WTC11 (cell line): ENCODE measurements at regions not wholly inside any gene's neighbourhood (a gene's known extent, or its start where the extent isn't known, plus 50 kb on each side); places are given as distances from the start of the nearest gene placed in this dataset.

Experiments used
- ATAC-seq: fragments of 200-7000 bp; cut with Tn5 transposase; 2 replicates; pipeline ENCODE4 v1.10.0; 2021; ENCODE audit warnings: mild to moderate bottlenecking, moderate library complexity
- CTCF ChIA-PET: fragments of 300-600 bp; sonication (Branson Sonifier 250); formaldehyde crosslinking; loops from one replicate; lab custom pipeline; 2021; ENCODE audit warnings: antibody characterized with exemption; lab: Charles Lee
- POLR2A ChIA-PET: fragments of 350-600 bp; sonication (Branson Sonifier 250); formaldehyde crosslinking; loops from one replicate; lab custom pipeline; 2021; ENCODE audit warnings: antibody characterized with exemption; lab: Charles Lee
- DNase-seq: peaks from one replicate; pipeline ENCODE4 v3.0.0; 2021; ENCODE audit warnings: low spot score
- H3K27ac Mint-ChIP-seq: 2 replicates; pipeline ENCODE4 v1.8.0; 2021; ENCODE audit warnings: mixed read lengths
- H3K27me3 Mint-ChIP-seq: 2 replicates; pipeline ENCODE4 v1.8.0; 2021; ENCODE audit warnings: low read depth, mild to moderate bottlenecking, moderate library complexity, mixed read lengths
- H3K36me3 Mint-ChIP-seq: 2 replicates; pipeline ENCODE4 v1.8.0; 2021; ENCODE audit warnings: mixed read lengths
- H3K4me1 Mint-ChIP-seq: 2 replicates; pipeline ENCODE4 v1.8.0; 2022; ENCODE audit warnings: mixed read lengths
- H3K4me3 Mint-ChIP-seq: 2 replicates; pipeline ENCODE4 v1.8.0; 2021; ENCODE audit warnings: mild to moderate bottlenecking, moderate library complexity, mixed read lengths
- H3K9me3 Mint-ChIP-seq: 2 replicates; pipeline ENCODE4 v1.8.0; 2021; ENCODE audit warnings: mixed read lengths
- CREB1 ChIP-seq: sonication (generic); formaldehyde crosslinking; IDR thresholded peaks from 2 replicates; pipeline ENCODE4 v1.8.0; 2023; ENCODE audit warnings: mild to moderate bottlenecking, missing genetic modification reagents
- ESRRA ChIP-seq: sonication (generic); formaldehyde crosslinking; IDR thresholded peaks from 2 replicates; pipeline ENCODE4 v1.8.1; 2022; ENCODE audit warnings: mild to moderate bottlenecking, missing genetic modification reagents, borderline replicate concordance
- FOXK1 ChIP-seq: sonication (generic); formaldehyde crosslinking; IDR thresholded peaks from 2 replicates; pipeline ENCODE4 v1.8.0; 2022; ENCODE audit warnings: mild to moderate bottlenecking, moderate library complexity, missing genetic modification reagents
- JAZF1 ChIP-seq: fragments of 250-450 bp; sonication (Bioruptor Pico); IDR thresholded peaks from 2 replicates; pipeline ENCODE4 v1.9.0; 2021; ENCODE audit warnings: moderate library complexity, mild to moderate bottlenecking, inconsistent platforms
- JUN ChIP-seq: sonication (generic); formaldehyde crosslinking; IDR thresholded peaks from 2 replicates; pipeline ENCODE4 v1.8.0; 2023; ENCODE audit warnings: mild to moderate bottlenecking, missing genetic modification reagents
- MXD4 ChIP-seq: fragments of 250-450 bp; sonication (Bioruptor Pico); IDR thresholded peaks from 2 replicates; pipeline ENCODE4 v1.8.0; 2021; ENCODE audit warnings: mild to moderate bottlenecking, moderate library complexity, borderline replicate concordance
- NR2C2 ChIP-seq: sonication (generic); formaldehyde crosslinking; IDR thresholded peaks from 2 replicates; pipeline ENCODE4 v1.8.0; 2022; ENCODE audit warnings: mild to moderate bottlenecking, missing genetic modification reagents
- NR3C1 ChIP-seq: sonication (generic); formaldehyde crosslinking; conservative IDR thresholded peaks from 2 replicates; pipeline ENCODE4 v1.8.1; 2023; ENCODE audit warnings: low read depth, mild to moderate bottlenecking, missing genetic modification reagents
- SMAD3 ChIP-seq: sonication (generic); formaldehyde crosslinking; IDR thresholded peaks from 2 replicates; pipeline ENCODE4 v1.8.0; 2022; ENCODE audit warnings: missing genetic modification reagents, mild to moderate bottlenecking, borderline replicate concordance
- SOX15 ChIP-seq: fragments of 250-450 bp; sonication (Bioruptor Pico); IDR thresholded peaks from 2 replicates; pipeline ENCODE4 v1.9.0; 2021; ENCODE audit warnings: mild to moderate bottlenecking
- TEAD4 ChIP-seq: sonication (generic); formaldehyde crosslinking; IDR thresholded peaks from 2 replicates; pipeline ENCODE4 v1.8.0; 2022; ENCODE audit warnings: mild to moderate bottlenecking, missing genetic modification reagents
- TP53 ChIP-seq: sonication (generic); formaldehyde crosslinking; IDR thresholded peaks from 2 replicates; pipeline ENCODE4 v1.8.1; 2023; ENCODE audit warnings: mild to moderate bottlenecking, missing genetic modification reagents
- ZNF138 ChIP-seq: sonication (generic); formaldehyde crosslinking; conservative IDR thresholded peaks from 2 replicates; pipeline ENCODE4 v1.8.1; 2022; ENCODE audit warnings: mild to moderate bottlenecking, moderate library complexity, missing genetic modification reagents
- ZNF317 ChIP-seq: sonication (generic); formaldehyde crosslinking; IDR thresholded peaks from 2 replicates; pipeline ENCODE4 v1.8.1; 2023; ENCODE audit warnings: low read depth, mild to moderate bottlenecking, moderate library complexity, missing genetic modification reagents, borderline replicate concordance
- ZNF396 ChIP-seq: fragments of 250-450 bp; sonication (Bioruptor Pico); IDR thresholded peaks from 2 replicates; pipeline ENCODE4 v1.8.0; 2021; ENCODE audit warnings: mild to moderate bottlenecking, moderate library complexity, borderline replicate concordance
- TF ChIP-seq, protein P1 (sequence below): sonication (generic); formaldehyde crosslinking; IDR thresholded peaks from 2 replicates; pipeline ENCODE4 v1.8.0; 2022; ENCODE audit warnings: mild to moderate bottlenecking, missing genetic modification reagents
- TF ChIP-seq, protein P2 (sequence below): sonication (generic); formaldehyde crosslinking; IDR thresholded peaks from 2 replicates; pipeline ENCODE4 v1.8.0; 2022; ENCODE audit warnings: mild to moderate bottlenecking, missing genetic modification reagents
- TF ChIP-seq, protein P3 (sequence below): fragments of 250-450 bp; sonication (Bioruptor Pico); IDR thresholded peaks from 2 replicates; pipeline ENCODE4 v1.9.0; 2021; ENCODE audit warnings: moderate library complexity, mild to moderate bottlenecking, inconsistent platforms, borderline replicate concordance
- TF ChIP-seq, protein P4 (sequence below): fragments of 250-450 bp; sonication (Bioruptor Pico); IDR thresholded peaks from 2 replicates; pipeline ENCODE4 v1.9.0; 2021; ENCODE audit warnings: mild to moderate bottlenecking, borderline replicate concordance
- TF ChIP-seq, protein P5 (sequence below): sonication (generic); formaldehyde crosslinking; conservative IDR thresholded peaks from 2 replicates; pipeline ENCODE4 v1.8.1; 2023; ENCODE audit warnings: mild to moderate bottlenecking, low read depth, missing genetic modification reagents, moderate library complexity
- TF ChIP-seq, protein P6 (sequence below): sonication (generic); formaldehyde crosslinking; IDR thresholded peaks from 2 replicates; pipeline ENCODE4 v1.8.0; 2023; ENCODE audit warnings: missing genetic modification reagents, mild to moderate bottlenecking, borderline replicate concordance
- TF ChIP-seq, protein P7 (sequence below): sonication (generic); formaldehyde crosslinking; IDR thresholded peaks from 2 replicates; pipeline ENCODE4 v1.8.0; 2022; ENCODE audit warnings: mild to moderate bottlenecking, missing genetic modification reagents

DNA sequence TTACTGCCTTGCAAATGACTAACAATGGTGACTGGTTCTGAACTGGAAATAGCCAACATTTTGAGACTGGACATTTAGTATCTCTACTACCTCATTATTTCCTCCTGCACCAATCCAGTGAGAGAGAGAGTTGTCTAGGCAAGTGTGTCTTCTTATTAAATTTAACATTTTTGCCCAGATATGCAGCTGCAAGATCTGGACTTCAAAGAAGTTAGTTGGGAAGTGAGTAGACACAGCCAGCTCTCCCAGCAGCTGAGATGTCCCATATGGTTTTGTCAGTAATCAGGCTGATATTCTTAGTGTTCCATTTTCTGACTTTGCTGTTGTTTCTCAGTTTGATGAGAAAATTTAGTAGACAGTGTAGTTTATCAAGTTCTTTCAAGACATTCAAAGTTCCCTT, 1778.8 kb upstream of the CDH6 start (continued):
- TF ChIP-seq ZNF317 (CRISPR knock-in tag) (no peak), JAZF1 (CRISPR knock-in tag) (no peak), MXD4 (no peak), NR2C2 (CRISPR knock-in tag) (no peak)
- TF ChIP-seq, protein P1, sequence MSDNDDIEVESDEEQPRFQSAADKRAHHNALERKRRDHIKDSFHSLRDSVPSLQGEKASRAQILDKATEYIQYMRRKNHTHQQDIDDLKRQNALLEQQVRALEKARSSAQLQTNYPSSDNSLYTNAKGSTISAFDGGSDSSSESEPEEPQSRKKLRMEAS (CRISPR knock-in tag), result no peak
- TF ChIP-seq, protein P2, sequence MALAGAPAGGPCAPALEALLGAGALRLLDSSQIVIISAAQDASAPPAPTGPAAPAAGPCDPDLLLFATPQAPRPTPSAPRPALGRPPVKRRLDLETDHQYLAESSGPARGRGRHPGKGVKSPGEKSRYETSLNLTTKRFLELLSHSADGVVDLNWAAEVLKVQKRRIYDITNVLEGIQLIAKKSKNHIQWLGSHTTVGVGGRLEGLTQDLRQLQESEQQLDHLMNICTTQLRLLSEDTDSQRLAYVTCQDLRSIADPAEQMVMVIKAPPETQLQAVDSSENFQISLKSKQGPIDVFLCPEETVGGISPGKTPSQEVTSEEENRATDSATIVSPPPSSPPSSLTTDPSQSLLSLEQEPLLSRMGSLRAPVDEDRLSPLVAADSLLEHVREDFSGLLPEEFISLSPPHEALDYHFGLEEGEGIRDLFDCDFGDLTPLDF (CRISPR knock-in tag), result no peak
- TF ChIP-seq, all 79 proteins: peak for 0

DNA sequence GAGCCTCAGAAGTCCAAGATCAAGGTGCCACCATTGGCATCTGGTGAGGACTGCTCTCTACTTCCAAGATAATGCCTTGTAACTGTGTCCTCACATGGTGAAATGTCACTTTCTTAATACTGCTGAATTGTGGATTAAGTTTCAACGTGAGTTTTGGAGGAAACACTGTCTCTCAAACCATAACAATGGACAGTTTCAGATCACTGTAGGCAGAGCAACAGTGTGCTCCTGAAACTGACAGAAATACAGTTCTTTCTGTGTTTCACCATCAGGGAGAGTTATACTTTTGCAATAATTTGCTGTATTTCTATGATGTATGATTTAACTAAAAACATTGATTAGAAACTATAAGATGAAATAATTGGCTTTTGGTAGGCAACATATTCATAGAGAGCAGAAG, 1780.5 kb upstream of the CDH6 start:
- ATAC-seq, result no peak
- CTCF ChIA-PET, result no interaction called here
- no peaks in the 10 kb centered on the region for H3K4me1 Mint-ChIP-seq
- no peak for DNase-seq
- H3K36me3 Mint-ChIP-seq, result no peaks in the 10 kb centered on the region
- H3K27me3 Mint-ChIP-seq, result no peaks in the 10 kb centered on the region
- H3K27ac Mint-ChIP-seq, result no peak overlapping the region
- no peak overlapping the region for H3K4me3 Mint-ChIP-seq
- POLR2A ChIA-PET, result no interaction called here
- H3K9me3 Mint-ChIP-seq, result peaks cover 10% of the 10 kb centered on the region
- TF ChIP-seq SMAD3 (no peak), ZNF317 (CRISPR knock-in tag) (no peak), ESRRA (CRISPR knock-in tag) (no peak), NR3C1 (no peak), ZNF396 (CRISPR knock-in tag) (no peak), JUN (CRISPR knock-in tag) (no peak), CREB1 (no peak), SOX15 (CRISPR knock-in tag) (no peak), TEAD4 (CRISPR knock-in tag) (no peak), FOXK1 (CRISPR knock-in tag) (no peak), TP53 (no peak), MXD4 (no peak), ZNF138 (CRISPR knock-in tag) (no peak)
- TF ChIP-seq, protein P3, sequence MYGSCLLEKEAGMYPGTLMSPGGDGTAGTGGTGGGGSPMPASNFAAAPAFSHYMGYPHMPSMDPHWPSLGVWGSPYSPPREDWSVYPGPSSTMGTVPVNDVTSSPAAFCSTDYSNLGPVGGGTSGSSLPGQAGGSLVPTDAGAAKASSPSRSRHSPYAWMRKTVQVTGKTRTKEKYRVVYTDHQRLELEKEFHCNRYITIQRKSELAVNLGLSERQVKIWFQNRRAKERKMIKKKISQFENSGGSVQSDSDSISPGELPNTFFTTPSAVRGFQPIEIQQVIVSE (CRISPR knock-in tag), result no peak
- TF ChIP-seq, protein P4, sequence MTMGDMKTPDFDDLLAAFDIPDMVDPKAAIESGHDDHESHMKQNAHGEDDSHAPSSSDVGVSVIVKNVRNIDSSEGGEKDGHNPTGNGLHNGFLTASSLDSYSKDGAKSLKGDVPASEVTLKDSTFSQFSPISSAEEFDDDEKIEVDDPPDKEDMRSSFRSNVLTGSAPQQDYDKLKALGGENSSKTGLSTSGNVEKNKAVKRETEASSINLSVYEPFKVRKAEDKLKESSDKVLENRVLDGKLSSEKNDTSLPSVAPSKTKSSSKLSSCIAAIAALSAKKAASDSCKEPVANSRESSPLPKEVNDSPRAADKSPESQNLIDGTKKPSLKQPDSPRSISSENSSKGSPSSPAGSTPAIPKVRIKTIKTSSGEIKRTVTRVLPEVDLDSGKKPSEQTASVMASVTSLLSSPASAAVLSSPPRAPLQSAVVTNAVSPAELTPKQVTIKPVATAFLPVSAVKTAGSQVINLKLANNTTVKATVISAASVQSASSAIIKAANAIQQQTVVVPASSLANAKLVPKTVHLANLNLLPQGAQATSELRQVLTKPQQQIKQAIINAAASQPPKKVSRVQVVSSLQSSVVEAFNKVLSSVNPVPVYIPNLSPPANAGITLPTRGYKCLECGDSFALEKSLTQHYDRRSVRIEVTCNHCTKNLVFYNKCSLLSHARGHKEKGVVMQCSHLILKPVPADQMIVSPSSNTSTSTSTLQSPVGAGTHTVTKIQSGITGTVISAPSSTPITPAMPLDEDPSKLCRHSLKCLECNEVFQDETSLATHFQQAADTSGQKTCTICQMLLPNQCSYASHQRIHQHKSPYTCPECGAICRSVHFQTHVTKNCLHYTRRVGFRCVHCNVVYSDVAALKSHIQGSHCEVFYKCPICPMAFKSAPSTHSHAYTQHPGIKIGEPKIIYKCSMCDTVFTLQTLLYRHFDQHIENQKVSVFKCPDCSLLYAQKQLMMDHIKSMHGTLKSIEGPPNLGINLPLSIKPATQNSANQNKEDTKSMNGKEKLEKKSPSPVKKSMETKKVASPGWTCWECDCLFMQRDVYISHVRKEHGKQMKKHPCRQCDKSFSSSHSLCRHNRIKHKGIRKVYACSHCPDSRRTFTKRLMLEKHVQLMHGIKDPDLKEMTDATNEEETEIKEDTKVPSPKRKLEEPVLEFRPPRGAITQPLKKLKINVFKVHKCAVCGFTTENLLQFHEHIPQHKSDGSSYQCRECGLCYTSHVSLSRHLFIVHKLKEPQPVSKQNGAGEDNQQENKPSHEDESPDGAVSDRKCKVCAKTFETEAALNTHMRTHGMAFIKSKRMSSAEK, result no peak
- TF ChIP-seq, protein P5, sequence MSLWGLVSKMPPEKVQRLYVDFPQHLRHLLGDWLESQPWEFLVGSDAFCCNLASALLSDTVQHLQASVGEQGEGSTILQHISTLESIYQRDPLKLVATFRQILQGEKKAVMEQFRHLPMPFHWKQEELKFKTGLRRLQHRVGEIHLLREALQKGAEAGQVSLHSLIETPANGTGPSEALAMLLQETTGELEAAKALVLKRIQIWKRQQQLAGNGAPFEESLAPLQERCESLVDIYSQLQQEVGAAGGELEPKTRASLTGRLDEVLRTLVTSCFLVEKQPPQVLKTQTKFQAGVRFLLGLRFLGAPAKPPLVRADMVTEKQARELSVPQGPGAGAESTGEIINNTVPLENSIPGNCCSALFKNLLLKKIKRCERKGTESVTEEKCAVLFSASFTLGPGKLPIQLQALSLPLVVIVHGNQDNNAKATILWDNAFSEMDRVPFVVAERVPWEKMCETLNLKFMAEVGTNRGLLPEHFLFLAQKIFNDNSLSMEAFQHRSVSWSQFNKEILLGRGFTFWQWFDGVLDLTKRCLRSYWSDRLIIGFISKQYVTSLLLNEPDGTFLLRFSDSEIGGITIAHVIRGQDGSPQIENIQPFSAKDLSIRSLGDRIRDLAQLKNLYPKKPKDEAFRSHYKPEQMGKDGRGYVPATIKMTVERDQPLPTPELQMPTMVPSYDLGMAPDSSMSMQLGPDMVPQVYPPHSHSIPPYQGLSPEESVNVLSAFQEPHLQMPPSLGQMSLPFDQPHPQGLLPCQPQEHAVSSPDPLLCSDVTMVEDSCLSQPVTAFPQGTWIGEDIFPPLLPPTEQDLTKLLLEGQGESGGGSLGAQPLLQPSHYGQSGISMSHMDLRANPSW, result no peak
- TF ChIP-seq, protein P6, sequence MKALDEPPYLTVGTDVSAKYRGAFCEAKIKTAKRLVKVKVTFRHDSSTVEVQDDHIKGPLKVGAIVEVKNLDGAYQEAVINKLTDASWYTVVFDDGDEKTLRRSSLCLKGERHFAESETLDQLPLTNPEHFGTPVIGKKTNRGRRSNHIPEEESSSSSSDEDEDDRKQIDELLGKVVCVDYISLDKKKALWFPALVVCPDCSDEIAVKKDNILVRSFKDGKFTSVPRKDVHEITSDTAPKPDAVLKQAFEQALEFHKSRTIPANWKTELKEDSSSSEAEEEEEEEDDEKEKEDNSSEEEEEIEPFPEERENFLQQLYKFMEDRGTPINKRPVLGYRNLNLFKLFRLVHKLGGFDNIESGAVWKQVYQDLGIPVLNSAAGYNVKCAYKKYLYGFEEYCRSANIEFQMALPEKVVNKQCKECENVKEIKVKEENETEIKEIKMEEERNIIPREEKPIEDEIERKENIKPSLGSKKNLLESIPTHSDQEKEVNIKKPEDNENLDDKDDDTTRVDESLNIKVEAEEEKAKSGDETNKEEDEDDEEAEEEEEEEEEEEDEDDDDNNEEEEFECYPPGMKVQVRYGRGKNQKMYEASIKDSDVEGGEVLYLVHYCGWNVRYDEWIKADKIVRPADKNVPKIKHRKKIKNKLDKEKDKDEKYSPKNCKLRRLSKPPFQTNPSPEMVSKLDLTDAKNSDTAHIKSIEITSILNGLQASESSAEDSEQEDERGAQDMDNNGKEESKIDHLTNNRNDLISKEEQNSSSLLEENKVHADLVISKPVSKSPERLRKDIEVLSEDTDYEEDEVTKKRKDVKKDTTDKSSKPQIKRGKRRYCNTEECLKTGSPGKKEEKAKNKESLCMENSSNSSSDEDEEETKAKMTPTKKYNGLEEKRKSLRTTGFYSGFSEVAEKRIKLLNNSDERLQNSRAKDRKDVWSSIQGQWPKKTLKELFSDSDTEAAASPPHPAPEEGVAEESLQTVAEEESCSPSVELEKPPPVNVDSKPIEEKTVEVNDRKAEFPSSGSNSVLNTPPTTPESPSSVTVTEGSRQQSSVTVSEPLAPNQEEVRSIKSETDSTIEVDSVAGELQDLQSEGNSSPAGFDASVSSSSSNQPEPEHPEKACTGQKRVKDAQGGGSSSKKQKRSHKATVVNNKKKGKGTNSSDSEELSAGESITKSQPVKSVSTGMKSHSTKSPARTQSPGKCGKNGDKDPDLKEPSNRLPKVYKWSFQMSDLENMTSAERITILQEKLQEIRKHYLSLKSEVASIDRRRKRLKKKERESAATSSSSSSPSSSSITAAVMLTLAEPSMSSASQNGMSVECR (CRISPR knock-in tag), result no peak
- TF ChIP-seq, protein P7, sequence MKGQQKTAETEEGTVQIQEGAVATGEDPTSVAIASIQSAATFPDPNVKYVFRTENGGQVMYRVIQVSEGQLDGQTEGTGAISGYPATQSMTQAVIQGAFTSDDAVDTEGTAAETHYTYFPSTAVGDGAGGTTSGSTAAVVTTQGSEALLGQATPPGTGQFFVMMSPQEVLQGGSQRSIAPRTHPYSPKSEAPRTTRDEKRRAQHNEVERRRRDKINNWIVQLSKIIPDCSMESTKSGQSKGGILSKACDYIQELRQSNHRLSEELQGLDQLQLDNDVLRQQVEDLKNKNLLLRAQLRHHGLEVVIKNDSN, result no peak
